GM19238 (cell line): ENCODE measurements at regions not wholly inside any gene's neighbourhood (a gene's known extent, or its start where the extent isn't known, plus 50 kb on each side); places are given as distances from the start of the nearest gene placed in this dataset.

ENCODE experiments used
- DNase-seq: peaks from one replicate; pipeline ENCODE4 v3.0.0; 2011; ENCODE audit warnings: low spot score; ENCODE audit not compliant: insufficient read length

DNA sequence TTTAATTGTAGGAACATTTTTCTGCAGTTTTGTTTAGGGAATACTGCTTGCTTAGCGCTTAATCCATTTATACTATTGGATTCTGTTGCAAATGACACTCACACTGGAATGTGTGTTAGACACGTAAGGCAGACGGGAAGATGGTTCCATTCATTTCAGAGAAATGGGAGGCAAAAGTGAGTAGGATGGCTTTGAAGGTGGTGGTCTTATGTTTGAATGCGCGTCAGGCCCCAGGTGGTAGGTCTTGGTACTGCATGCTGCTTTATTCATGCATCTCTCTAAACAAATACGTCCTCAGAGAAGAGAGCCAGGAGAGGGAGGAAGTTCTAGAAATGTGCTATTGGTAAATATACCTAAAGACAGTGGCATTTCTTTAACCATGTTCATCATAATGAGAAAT, 997.6 kb upstream of the RBFOX1 start:
- DNase-seq = no peak

DNA sequence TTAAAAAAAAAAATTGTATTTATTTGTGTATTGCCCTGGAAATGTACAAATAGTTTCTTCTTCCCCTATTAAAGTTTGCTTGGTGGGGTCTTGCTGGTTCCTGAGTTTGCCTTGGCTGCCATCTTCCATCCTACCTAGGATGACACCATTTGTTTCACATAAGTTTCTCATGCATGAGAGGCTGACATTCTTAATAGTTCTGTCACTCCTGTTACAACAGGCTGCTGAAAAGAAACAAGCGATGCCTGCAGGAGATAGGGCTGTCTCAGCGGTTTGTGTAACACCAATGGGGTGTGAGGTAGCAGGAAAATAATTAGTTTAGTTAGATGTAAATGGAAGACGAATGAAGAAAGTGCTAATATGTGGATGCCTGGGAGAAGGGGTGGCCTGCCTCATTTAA, 1000.9 kb upstream of the RBFOX1 start:
- DNase-seq = no peak

DNA sequence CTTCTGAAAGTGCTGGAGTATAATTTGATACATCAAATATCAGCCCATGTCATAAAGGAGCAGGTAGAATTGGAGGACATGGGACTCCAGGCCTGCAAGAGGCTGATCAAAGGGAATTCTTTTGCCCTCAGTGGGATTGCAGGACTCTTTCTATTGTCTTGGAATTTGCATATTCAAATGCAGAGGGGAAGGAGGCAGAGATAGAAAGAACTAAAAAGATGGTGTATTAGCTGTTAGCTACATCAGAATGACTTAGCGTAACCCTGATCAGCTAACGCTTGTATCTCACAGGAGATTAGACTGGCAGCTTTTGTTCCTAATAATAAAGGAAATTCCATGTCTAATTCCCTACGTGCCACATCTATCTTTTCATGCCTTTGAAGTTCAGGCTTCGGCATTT, 1014.7 kb upstream of the RBFOX1 start:
- no peak for DNase-seq

DNA sequence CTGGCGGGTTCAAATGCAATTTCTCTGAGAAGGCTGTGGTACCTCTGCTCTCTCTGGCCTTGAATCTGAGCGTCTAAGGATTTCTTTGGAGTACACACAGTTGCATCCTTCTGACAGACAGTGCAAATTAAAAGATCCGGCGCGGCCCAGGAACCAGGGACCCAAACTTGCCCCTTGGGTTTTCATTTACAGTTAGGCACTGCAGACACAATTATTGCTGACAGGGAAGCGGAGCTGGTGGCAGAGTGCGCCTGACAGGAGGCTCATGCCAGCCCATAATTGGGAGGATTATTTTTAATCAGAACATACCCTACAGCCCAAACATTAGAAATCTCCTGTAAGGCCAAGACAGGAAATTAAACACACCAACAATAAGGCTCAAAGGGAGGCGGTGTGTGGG, 1023.4 kb upstream of the RBFOX1 start:
- DNase-seq = no peak

DNA sequence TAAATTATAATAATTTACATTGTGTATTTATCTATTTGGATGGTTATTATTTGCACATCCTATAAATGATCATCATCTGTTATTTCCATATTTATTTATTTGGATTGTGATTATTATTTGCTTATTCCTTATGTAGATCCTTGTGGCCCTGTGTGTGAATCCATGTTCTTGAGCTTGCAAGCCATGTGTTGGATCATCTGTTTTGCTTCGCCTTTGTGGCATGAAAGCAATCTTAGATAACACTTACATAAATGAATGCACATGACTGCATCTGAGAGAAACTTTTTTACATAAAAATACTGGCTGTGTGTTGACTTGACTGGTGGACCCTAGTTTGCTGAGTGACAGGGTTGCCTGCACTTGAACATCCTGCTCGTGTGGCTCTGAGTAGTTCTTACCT, 1024.5 kb upstream of the RBFOX1 start:
- no peak for DNase-seq

DNA sequence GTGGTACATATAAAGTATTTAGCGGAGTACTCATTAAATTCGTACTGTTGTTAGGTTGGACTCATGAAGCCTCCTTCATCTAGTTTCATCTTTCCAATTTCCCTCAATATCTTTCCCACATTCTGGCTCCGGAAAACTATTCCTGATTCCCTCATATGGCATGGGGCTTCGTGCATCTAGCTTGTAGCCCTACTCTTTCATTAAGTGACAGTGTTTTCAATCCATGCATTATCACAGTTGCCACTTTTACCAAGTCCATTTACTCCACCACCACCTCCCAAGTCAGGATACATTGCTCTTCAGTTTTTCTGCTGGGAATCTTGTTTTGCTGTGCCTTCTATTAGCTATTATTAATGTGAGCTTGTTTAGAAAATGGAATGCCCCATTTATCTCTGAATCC, 1032.1 kb upstream of the RBFOX1 start:
- no peak for DNase-seq

DNA sequence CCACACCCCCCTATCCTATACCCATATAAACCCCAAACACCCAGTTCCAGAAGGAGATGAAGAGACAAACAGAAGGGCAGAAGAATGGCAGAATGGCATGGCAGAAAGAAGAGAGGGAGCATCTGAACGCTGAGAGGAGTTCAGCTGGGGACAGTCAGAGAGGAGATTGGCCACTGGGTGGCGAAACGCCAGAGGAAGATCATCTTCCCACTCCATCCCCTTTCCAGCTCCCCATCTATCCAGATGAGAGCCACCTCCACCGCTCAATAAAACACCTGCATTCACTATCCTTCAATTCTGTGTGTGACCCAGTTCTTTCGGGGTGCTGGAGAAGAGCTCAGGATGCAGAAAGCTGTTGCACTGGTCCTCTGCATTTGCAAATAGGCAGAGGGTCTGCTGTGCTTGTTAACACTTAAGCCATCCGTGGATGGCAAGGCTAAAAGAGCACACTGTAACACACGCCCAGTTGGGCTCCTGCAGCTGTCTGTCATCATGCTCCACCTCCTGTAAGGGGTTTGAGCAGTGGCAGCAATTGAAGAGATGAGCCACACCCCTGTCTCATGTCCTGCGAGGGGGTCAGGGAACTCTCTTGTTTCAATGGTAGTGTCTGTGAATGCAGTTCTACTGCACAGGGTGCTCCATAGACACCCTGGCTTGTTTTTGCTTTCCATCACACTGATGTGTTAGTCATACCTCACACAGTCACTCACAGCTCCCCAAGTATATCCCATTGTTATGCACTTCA, 1034.8 kb upstream of the RBFOX1 start:
- DNase-seq = no peak

DNA sequence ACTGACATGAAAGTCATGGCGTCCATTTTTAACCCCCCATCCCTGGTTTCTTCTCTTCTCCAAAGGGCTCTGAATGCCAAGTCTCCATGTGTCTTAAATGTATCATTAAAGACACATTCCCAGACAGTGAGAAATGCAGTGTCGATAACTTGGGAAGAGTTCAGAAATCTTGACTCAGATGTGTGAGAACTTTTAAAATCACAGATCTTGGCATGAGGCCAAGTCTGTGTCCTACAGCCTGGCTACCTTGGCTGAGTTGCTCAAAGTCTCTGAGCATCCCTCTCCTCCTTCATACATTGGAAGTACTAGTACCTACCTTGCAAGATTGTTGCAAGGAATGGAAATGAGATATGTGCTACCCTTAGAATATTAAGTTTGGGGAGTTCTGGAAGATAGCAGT, 1046.5 kb upstream of the RBFOX1 start:
- no peak for DNase-seq

DNA sequence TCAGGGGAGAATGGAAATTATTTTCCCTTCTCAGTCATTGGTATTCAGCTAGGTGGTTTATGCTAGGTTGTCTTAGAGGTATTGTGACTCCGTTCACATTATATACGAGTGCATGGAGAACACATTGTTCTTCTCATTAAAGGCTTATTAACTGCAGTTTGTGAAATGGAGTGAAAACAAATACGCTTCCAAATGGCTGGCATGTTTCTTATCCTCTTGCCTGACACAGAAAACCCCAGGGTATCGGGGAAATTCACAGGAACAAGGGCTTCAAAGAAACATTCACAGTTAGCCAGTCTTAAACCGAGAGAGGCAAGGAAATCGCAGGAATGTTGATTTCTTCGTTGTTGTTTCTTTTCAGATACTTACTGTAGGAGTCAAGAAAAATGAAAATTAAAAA, 1047.9 kb upstream of the RBFOX1 start:
- no peak for DNase-seq

DNA sequence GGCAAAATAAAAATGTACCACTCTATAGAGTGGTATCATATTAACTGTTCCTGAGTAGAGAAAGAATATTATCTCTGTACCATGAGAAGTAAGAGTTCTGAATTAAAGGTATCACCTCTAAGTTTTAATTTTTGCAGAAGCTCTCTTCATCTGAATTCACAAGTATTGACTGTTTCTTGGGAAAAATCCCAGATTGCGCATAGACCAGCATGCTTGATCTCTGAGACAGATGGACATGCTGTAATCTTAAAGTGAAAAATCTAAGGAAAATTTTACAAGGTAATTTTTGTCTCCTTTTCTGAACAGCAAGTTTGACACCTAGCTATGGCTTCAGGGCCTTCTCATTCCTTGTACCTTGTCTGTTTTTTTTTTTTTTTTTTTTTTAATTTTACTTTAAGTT, 1050.7 kb upstream of the RBFOX1 start:
- no peak for DNase-seq

DNA sequence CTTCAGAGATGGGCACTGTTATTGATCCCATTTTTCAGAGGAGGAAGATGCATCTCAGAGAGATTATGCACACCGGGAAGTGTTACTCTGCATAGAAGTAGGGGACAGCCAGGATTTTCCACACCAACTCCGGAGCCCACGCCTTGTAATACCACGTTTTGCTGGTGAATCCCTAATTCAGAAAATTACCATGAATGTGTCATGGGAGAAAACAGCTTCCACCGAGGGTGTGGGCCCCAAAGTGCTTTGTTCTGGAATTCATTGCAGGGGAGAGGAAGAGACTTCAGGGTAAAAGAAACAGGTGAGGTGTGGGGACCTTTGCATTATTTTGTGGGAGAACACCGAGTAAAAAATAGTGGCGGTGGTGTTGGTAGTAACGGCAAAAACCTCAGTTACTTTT, 1051.4 kb upstream of the RBFOX1 start:
- no peak for DNase-seq

DNA sequence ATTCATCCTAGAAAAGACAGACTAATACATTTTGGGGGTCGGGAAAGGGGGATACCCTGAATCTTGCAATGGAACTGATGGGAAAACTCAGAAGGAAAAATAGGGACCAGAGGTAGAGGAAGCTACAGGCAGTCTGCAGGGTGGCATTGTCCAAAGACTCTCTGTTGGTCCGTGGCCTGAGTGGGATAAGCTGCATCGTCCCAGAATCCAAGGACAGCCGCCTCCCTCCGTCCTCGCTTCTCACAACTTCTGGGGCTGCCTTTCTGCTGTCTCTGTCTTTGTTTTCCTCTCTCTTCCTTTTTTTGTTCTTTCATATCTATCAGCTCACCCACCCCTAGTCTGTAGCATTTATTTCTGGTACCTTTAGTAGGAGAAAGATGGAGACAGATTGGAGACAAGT, 1052.6 kb upstream of the RBFOX1 start:
- no peak for DNase-seq

DNA sequence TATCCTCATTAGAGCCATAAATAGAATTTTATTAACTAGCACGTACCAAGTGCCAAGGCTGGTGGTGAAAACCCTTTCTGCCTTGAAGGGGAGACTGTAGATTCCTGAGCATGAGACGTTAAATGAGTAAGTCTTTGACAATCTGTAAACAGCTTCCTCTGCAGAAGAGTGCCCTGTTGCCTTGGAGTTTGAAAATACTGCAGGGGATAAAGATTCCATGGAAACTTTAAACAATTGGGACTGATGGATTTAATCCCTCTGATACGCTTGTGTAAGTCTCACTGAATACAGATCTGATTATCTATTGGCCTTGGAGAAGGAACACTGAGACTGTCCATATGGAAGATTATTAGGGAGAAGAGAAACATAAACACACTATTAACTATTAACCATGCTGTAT, 1053.4 kb upstream of the RBFOX1 start:
- DNase-seq = no peak

DNA sequence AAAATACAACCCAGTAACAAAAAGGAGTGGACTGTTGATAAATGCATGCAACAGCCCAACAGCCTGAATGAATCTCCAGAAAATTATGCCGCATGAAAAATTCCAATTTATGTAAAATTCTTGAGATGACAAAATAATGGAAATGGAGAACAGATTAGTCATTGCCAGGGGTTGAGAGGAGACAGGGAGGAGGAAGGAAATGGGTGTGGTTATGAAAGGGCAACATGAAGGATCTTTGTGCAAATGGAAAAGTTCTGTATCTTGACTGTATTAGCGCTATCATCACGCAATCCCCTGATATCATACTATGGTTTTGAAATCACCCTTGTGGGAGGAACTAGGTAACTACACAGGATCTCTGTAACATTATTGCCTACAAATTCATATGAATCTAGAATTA, 1058.3 kb upstream of the RBFOX1 start:
- DNase-seq = no peak

DNA sequence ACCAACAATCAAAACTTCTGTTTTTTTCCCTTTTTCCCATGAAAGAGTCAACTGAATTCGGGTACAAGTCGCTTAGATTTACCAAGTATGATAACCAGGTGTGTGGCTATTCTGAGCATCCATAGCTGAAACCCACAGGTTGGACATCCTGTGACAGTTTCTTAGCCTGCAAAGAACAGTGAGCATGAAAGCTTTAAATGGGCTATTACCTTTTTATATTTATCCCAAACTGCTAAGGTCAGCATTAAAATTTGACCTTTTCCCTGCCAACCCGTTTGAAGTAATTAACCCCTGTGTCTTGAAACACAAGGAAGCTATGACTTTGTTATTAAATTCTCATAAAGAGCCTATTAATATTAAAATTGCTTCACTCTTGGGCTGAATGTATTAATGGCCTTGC, 1065.0 kb upstream of the RBFOX1 start:
- no peak for DNase-seq

DNA sequence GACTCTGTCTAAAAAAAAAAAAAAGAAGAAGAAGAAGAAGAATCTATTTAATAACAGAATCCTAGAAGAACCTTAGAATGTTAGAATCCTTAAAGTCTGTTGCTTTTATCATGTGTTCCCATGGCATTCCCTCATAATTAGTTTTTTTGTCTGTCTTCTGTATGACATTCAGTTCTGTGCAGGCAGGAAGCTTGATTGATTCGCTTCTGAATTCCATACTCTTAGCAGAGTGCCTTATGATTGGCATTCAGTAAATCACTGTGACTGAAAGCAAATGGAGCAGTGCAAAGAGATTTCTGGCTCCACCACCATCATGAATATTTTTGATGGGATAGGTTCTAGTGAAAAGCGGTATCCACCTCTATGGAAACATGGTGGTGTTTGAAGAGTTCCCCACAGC, 1065.9 kb upstream of the RBFOX1 start:
- DNase-seq = no peak

DNA sequence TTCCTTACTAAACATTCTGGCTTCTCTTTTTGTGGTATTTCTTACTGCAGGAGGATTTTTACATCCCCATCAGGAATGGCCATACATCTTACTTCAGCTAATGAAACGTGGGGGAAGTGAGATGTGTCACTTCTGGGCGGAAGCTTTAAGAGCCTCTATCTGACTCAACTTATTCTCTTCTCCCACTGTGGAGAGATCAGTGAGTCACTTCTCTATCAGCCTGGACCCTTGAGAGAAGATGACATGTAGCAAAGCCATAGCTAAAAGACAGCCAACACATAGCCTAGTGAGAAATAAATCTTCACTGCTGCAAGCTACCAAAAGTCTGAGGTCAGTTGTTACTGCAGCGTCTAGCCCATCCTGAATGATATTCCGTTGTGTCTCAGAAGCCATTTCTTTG, 1066.7 kb upstream of the RBFOX1 start:
- no peak for DNase-seq

DNA sequence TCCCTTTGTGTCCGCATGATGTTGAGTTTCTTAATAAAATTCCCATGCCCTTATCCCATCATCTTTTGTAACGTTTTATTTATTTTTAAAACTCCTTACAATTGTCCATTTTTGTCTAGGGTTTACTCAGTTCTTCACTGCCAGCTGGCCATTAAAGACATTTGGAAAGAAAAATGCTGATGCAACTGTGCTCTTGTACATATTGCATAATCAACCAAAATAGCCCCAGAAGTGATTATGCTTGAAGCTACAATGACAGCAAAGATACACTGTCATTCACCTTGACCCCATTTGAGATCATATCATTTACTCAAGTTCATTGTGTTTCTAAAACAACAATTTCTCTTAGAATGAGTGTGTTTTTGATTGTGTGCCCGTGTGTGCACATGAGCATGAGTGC, 1074.6 kb upstream of the RBFOX1 start:
- DNase-seq = no peak

DNA sequence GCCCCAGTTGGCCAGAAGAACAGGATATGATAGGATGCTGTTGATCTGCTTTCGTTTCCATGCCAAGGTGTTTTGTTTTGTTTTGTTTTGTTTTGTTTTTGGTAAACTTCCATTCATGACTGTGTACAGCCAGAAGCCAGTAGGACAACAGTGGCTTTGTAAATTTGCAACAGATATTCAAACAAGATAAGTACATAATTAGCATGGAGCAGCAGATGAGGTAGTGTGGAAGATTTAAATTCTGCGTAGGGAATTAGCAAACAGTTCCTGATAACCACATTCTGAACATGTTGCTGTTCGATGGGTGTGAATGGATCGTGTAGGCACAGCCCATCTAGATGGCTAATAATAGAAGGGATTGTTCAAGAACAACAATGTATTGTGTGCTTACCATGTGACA, 1080.1 kb upstream of the RBFOX1 start:
- no peak for DNase-seq

DNA sequence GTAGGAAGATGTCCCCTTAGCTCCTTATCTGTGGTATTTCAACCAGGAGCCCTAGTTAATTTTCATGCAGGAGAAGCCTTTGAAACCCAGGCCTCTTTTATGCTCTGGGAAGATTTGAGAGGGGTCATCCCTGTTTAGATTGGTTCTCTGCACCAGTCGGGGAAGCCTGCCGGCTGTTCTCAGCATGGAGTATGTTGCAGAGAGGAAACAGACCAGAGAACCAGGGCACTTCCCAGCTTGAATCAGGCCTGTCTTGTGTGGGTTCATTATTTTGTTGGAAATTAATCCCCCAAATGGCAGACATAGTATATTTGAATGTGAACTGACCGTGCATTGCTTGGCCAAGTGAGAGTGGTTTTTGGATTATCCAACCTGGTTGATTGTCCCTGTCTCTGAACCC, 1082.1 kb upstream of the RBFOX1 start:
- no peak for DNase-seq

DNA sequence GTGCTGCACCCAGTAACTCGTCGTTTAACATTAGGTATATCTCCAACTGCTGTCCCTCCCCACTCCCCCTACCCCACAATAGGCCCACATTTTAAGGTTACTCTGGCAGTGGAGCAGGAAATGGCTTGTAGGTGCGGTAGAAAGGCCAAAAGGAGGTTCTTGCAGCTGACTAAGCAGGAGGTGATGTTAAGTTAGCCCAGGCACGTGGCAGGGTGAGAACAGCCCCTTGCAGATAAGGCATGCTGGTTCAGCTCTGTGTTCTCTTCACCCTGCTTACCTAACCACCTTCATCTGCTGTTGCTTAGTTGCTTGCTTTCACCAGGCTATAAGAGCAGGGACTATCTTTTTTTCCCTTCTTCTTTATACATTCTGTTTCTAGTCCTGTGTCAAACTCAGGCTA, 1082.8 kb upstream of the RBFOX1 start:
- DNase-seq = no peak

DNA sequence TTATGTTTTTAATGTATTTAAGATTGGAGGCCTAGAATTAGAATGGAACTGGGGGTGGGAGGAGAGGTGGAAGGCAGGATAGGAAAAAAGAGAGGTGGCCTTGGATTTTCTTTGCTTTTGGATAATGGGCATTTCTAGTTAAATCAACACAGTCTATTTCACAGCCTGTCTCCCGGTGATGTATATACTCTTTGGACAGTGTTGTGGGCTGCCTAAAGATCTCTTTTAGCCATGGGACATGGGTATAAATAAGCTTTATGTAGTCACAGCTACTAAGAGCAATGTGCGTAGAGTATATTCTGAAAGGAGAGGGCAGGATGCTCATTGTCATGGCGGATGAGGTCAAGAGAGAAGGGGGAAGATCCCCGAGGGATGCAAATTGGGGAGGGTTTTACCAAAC, 1084.4 kb upstream of the RBFOX1 start:
- no peak for DNase-seq

DNA sequence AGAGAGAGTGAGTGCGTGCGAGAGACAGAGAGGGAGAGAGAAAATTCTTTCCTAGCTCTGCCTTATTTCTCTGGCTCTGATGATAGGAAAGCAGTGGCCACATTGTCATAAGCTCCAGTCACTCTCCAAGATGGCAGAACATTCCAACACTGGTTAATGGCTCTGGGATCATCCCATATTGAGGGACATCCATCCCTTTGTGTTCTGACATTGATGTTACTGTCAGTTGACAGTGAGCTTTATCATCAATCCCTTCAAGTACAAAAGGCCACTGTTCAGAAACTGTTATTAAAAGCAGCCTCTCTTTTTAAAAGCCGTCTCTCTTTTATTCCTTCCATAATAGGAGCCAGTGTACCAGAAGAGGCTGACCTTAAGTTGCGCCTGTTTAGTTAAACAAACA, 1084.9 kb upstream of the RBFOX1 start:
- DNase-seq = no peak

DNA sequence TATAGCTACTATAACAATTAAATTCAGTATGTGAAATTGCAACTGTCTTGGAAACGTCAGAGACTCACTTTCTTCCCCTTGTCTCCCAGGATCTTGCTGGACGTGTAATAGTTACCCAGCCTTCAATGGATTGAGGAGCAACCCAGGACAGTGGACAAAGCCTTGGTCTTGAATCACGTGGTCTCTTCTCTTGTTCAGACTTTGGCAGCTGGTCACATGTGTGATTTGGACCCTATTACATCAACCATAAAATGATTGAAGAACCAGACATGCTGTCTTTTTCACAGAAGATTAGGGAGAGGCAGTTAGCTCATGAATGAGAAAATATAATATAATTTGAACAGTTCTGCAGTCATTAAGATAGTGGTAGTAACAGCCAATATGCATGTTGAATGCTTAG, 1085.5 kb upstream of the RBFOX1 start:
- DNase-seq = no peak
